Fibroblast of mammary gland (primary cell): ENCODE measurements at regions not wholly inside any gene's neighbourhood (a gene's known extent, or its start where the extent isn't known, plus 50 kb on each side); places are given as distances from the start of the nearest gene placed in this dataset.

ENCODE experiments used
- DNase-seq: peaks from one replicate; pipeline ENCODE4 v3.0.0-alpha.2; 2010; ENCODE audit warnings: low read depth
- H3K4me3 ChIP-seq: 2 replicates; pipeline ENCODE4 v1.5.1; 2011; ENCODE audit warnings: low read depth, mild to moderate bottlenecking, low read length, moderate library complexity; ENCODE audit not compliant: control insufficient read depth
- TF ChIP-seq, protein P1 (sequence below): conservative IDR thresholded peaks from 2 replicates; pipeline ENCODE4 v1.5.1; 2011; ENCODE audit warnings: low read depth, low read length, inconsistent platforms; ENCODE audit not compliant: control insufficient read depth, insufficient read depth

DNA sequence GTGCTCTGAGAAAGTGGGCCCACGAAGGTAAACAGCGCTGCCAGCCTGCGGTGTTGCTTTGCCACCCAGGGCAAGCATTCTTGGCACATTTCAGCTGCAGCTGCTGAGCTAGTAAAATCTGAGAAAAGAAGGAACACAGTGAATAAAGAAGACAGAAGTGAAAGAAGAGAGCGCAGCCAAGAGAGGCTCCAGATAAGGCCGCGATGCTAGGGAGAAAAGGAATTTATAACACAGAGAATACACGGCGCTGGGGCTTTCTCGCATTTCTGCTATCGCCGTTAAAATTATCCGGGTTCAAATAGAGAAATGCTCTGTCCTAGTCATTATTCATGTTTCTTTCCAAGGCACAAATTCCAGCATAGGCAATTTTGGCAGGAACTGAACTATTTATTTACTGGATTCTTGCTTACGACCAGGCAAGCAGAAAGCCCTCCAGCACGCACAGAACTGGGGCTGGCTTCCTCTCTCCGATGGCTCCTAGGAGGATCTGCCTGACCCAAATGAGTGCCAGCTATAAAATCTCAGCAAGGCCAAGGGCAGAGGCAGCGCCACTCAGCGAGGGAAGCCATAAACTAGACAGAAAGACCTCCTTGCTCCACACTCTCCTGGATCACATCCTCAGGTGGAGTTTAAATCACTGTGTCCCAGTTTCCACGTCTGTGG, 111.2 kb downstream of the ATPSCKMT start:
- H3K4me3 ChIP-seq, result no peak overlapping the region
- TF ChIP-seq, protein P1, sequence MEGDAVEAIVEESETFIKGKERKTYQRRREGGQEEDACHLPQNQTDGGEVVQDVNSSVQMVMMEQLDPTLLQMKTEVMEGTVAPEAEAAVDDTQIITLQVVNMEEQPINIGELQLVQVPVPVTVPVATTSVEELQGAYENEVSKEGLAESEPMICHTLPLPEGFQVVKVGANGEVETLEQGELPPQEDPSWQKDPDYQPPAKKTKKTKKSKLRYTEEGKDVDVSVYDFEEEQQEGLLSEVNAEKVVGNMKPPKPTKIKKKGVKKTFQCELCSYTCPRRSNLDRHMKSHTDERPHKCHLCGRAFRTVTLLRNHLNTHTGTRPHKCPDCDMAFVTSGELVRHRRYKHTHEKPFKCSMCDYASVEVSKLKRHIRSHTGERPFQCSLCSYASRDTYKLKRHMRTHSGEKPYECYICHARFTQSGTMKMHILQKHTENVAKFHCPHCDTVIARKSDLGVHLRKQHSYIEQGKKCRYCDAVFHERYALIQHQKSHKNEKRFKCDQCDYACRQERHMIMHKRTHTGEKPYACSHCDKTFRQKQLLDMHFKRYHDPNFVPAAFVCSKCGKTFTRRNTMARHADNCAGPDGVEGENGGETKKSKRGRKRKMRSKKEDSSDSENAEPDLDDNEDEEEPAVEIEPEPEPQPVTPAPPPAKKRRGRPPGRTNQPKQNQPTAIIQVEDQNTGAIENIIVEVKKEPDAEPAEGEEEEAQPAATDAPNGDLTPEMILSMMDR, result no peak
- no peak for DNase-seq

DNA sequence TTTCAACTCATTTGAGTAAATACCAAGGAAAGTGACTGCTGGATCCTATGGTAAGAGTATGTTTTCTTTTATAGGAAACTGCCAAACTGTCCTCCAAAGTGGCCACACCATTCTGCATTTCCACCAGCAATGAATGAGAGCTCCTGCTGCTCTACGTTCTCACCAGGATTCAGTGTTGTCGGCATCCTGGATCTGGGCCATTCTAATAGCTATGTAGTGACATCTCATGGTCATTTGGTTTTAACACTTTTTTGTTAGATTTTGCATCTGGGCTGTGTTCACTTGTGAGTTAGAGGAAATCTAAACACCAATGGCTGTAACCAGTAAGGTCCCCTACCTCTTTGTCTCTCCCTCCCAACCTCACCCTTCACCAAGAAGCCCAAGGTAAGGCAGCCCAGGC, 115.9 kb downstream of the ATPSCKMT start:
- no peak overlapping the region for H3K4me3 ChIP-seq
- DNase-seq, result no peak
- TF ChIP-seq, protein P1, result no peak

DNA sequence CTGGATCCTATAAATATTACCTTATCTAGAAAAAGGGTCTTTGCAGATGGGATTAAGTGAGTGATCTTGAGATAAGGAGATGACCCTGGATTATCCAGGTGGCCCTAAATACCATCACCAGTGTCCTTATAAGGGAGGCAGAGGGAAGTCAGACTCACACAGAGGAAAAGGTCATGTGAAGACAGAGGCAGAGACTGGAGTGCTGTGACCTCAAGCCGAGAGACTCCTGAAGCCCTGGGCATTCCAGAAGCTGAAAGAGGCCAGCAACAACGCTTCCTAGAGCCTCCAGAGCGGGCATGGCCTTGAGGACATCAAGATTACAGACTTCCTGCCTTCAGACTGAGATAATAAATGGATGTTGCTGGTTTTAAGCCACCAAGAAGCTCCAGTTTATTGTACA, 118.8 kb downstream of the ATPSCKMT start:
- no peak for DNase-seq
- TF ChIP-seq, protein P1, result no peak
- no peak overlapping the region for H3K4me3 ChIP-seq

DNA sequence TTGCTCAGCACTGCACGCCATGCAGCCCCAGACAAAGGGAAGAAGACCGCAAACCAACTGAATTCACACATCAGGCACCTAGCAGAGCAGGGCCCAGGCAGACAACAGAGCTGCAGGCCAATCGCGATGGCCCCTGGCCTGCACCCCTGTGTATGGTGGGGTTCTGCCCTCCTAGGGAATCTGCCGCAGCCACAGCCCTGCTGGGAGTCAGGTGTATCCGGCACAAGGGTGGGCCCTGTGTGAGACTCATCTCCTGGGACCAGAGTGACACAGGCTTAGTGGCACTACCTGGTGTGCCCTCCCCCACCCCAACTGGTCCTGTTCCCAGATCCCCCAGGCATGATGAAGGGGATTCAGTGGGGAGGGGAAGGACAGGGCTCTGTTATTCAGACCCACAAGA, 122.8 kb downstream of the ATPSCKMT start:
- TF ChIP-seq, protein P1, result no peak
- no peak for DNase-seq
- no peak overlapping the region for H3K4me3 ChIP-seq

DNA sequence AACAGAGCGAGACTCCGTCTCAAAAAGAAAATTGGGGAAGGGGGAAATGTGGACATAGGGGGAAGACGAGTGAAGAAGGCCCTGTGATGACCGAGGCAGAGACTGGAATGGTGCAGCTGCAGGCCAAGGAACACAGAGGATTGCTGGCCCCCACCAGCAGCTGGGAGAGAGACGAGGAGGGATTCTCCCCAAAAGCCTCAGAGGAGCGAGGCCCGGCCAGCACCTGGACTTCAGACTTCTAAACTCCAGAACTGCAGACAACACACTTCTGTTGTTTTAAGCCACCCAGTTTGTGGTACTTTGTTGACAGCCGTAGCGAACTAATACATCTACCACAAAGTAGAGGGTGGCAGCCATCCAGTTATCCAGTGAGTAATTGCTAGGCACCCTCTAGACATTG, 124.6 kb downstream of the ATPSCKMT start:
- TF ChIP-seq, protein P1, result no peak
- DNase-seq, result no peak
- H3K4me3 ChIP-seq, result no peak overlapping the region

DNA sequence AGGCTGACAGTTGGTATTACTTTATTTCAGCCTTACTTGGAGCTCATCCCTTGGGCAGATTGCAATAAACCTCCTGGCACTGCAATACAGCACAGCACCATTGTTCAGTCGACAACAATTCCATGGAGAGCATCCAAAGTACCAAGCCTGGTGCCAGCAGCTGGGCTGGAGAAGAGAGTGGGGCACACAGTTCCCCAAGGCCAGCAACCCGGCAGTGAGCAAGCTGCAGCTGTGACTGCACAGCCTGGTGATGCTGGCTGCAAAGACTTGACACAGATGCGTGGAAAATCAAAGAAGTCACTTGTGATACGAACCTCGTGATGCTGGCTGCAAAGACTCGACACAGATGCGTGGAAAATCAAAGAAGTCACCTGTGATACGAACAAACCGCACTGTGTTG, 125.4 kb downstream of the ATPSCKMT start:
- H3K4me3 ChIP-seq, result no peak overlapping the region
- no peak for DNase-seq
- TF ChIP-seq, protein P1, result no peak

DNA sequence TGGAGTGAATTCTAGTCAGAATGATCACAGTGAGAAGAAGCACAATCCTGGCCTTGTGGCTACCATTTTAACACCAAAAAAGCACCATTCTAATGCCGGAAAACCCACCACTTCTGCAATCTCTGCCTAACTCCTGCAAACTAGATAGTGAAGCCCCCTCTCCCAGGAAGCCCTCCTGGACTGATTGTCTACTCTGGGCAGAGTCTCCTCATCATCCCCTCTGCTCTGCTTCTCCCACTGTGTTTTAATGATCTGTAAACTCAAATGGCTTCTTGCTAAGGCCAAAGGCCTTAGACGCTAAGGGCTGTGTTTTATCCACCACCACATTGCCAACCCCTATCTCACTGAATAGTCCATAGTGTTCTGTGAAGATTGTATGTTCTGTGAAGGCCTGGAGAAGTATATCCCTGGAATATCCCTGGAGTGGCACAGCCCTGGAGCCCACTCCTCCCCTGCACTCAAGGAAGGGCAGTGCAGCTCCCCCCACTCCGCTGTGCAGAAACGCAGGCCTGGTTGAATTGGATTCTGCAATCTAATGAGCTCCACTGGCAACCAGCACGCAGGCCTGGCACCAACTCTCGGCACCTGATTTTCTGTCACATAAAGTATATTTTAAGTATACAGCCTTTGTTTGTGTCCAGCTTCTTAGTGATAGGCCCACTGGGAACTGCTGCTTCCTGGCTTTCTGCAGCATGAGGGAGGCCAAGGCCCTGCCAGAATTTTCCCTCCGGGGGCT, 126.3 kb downstream of the ATPSCKMT start:
- TF ChIP-seq, protein P1, result no peak
- DNase-seq, result no peak
- no peak overlapping the region for H3K4me3 ChIP-seq
